GM13977 (cell line): ENCODE measurements at regions not wholly inside any gene's neighbourhood (a gene's known extent, or its start where the extent isn't known, plus 50 kb on each side); places are given as distances from the start of the nearest gene placed in this dataset.
A peak's percentile ranks its signal among the peaks of the same experiment; 100 is the strongest.

Experiments used
- DNase-seq: peaks from one replicate; pipeline ENCODE4 v3.0.0; 2012; ENCODE audit warnings: low spot score
- in situ Hi-C: fragments of 300-500 bp; cut with MboI; formaldehyde crosslinking; loops from one replicate; pipeline ENCODE4 v1.12.0; 2022; ENCODE audit warnings: low sequenced_read_pairs, low pct_unique_long_range_greater_than_20kb, mixed read lengths, inconsistent platforms; ENCODE audit not compliant: unreplicated experiment
- TF ChIP-seq, protein P1 (sequence below): IDR thresholded peaks from 2 replicates; pipeline ENCODE4 v1.5.1; 2012; ENCODE audit warnings: mild to moderate bottlenecking, control low read depth; ENCODE audit not compliant: insufficient read depth; ENCODE audit errors: extremely low read depth, missing control alignments

DNA sequence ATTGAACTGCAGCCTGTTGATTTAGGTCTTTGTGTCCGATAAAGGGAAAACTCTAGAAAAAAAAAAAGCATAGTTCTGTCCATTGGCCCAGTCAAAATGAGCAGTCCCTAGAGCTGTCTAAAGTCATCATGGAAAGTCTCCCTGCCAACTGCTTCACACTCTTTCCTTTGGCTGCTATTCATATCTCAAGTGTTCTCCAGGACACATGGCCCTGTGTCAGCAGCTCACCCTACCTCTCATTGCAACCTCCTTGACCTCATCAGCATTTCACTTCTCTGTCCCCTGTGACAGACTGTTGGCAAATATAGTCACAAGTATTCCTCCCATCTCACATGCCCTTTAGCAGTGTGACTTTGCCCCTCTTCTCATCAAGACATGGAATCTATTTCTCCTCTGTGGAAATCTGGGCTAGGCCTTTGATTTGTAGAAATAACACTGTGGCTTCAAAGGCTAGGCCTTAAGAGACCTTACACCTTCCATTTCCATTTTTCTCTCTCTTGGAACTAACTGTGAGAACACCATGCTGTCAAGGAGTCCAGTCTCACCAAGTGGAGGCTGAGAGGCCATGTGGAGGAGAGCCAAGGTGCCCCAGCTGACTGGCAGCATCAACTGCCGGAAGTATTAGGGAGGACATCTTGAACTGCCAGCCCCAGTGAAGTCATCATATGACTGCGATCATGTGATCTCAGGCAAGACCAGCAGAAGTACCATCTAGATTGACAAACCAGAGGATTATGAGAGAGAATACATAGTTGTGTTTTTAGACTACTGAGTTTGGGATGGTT lies 149.4 kb upstream of the TARS1 start:
- no peak for DNase-seq
- in situ Hi-C loops, result no loop called here
- TF ChIP-seq, protein P1, sequence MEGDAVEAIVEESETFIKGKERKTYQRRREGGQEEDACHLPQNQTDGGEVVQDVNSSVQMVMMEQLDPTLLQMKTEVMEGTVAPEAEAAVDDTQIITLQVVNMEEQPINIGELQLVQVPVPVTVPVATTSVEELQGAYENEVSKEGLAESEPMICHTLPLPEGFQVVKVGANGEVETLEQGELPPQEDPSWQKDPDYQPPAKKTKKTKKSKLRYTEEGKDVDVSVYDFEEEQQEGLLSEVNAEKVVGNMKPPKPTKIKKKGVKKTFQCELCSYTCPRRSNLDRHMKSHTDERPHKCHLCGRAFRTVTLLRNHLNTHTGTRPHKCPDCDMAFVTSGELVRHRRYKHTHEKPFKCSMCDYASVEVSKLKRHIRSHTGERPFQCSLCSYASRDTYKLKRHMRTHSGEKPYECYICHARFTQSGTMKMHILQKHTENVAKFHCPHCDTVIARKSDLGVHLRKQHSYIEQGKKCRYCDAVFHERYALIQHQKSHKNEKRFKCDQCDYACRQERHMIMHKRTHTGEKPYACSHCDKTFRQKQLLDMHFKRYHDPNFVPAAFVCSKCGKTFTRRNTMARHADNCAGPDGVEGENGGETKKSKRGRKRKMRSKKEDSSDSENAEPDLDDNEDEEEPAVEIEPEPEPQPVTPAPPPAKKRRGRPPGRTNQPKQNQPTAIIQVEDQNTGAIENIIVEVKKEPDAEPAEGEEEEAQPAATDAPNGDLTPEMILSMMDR, result no peak

DNA sequence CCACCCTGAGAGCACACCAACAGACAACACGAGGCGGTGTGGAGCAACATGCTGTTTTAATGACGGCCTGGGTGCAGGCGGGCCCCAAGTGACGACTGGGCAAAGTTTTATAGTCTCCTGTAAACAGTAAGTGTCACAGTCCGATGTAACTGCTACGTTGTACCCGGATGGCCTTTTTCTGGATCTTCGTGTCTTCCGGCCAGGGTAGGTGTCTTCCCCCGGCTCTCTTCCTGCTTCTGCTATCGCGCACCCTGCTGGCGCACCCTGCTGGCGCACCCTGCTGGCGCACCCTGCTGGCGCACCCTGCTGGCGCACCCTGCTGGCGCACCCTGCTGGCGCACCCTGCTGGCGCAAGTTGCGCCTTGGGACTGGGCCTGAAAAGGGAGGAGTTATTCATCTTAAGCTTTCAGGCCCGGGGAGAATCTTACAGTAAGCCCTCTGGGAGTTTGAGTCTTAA lies 143.0 kb upstream of the TARS1 start:
- TF ChIP-seq, protein P1, result peak; percentile 11
- DNase-seq, result no peak
- in situ Hi-C loops, result no loop called here

DNA sequence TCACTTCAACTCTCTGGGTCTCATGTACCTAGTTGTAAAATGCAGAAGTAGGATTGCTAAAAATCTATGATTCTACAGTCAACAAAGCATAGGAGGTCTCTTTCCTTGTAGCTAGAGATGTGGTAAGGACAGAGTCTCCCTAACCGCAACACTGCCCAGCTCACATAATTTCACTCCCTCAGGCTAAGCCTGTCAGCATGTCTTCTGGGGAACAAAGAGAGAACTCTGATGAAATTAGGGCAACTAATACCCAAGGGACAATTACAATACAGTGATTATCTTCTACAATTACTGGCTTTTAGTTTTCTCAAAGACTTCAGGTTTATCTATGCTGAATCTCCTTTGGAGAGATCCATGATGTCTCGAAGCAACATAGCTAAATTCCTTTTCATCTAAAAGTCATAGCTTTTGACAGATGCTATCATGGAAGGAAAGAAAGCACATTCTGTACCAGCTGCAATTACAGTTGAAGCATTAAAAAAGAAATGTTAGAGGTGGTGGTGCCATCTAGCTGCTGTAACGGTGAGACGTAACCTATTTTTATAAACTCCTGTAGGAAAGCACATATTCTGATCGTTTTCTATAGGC lies 141.1 kb upstream of the TARS1 start:
- DNase-seq, result peak; percentile 17
- in situ Hi-C loops, result no loop called here
- TF ChIP-seq, protein P1, result peak; percentile 32

DNA sequence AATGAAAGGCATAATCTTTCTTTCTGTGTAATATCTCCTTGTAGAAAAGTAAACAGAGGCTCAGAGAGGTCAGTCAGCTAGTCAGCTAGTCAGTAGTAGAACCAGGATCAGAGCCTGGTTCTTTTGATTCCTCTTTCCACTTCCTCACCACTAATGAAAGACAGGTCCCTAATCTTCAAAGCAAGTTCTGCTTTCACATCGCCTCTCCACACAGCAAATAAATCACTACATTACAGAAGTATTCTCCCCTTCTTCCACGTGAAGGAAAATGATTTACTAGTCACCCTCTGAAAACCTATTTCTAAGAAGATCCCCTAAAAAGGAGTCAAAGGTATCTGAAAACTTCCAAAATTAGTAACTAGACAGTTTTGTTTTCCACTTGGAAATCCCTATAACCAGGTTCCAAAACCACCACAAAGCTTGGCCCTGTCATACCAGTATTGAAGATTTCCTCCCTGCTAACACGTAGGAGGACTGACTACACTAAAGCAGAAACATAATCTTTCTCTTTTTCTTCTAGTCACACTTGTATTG lies 140.5 kb upstream of the TARS1 start:
- in situ Hi-C loops, result no loop called here
- peak; percentile 25 for DNase-seq
- TF ChIP-seq, protein P1, result no peak

DNA sequence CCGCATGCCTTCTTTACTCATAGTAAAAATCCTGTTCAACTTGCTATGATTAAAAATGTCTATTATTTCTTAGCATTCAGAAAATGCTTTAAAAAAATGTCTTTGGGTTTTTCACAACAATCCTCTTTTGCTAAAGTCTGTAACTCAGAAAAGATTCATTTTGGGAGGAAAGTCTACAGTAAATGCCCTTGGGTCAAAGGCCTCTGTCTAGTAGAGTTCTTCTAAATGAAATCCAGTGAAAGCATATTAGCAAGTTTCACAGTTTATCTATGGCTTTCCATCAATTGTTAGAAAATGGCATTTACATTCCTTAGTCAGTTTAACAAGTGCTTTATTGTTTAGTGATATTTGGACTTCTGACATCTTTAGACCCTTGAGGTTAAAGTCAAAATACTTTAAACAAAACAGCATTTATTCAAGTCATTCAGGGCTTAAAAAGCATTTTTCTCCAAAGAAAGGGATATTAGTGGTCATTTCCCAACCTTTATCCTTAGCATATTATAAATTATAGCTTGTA lies 137.1 kb upstream of the TARS1 start:
- TF ChIP-seq, protein P1, result no peak
- in situ Hi-C loops, result no loop called here
- no peak for DNase-seq

DNA sequence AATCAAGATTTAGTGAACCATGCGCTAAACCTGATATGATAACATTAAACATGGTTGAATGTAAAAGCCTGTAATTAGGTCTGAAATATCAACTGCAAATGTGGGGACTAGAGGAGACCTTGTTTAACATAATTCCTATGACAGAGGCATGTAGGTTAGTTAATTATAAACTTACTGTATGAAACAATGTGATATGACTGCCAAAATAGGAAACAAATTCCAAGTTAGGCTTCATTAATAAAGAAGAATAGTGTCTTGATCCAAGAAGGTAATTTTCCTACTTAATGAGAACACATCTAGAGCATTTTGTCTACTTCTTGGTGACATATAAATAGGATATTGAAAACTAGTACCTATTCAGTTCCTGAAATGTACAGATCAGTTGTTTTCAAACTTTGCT lies 136.2 kb upstream of the TARS1 start:
- no peak for DNase-seq
- TF ChIP-seq, protein P1, result no peak
- in situ Hi-C loops, result no loop called here
